ENCODE measurements at regions not wholly inside any gene's neighbourhood (a gene's known extent, or its start where the extent isn't known, plus 50 kb on each side); places are given as distances from the start of the nearest gene placed in this dataset.
"Not testable (repeated sequence)": the region's sequence is repeated elsewhere in the genome, so short reads cannot be mapped to it uniquely, and the experiment has no call there.

DNA sequence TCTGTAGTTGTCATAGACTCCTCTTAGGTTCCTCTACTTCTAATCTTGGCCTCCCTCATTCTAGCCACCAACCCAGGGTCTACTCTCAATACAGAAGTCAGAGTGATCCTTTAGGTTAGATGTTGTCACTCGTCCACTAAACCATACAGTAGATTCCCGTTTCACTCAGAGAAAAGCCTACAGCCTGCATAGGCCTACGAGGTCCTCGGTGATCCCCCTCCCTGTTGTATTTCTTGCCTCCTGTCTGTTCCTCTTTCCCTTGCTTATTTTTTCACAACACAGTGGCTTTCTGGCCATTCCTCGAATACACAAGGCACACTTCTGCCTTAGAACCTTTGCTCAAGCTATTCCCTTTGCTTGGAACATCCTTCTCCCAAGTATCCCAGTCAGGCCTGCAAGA is 183.0 kb upstream of the PRSS1 start:
- no peak for DNase-seq

DNA sequence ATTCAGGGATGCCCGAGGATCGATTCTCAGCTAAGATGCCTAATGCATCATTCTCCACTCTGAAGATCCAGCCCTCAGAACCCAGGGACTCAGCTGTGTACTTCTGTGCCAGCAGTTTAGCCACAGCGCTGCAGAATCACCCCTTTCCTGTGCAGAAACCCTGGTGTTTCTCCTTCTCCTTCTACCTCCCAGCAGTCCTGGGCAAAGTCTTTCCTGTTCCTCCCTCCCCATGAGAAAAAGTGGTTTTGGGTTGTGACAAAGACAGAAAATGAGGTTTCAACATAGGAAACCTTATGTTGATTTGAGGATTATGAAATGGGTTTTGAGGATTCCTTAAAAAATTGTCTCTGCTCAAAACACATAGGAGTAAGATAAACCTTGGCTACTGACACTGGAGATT is 185.1 kb upstream of the PRSS1 start:
- not testable (repeated sequence) for DNase-seq

DNA sequence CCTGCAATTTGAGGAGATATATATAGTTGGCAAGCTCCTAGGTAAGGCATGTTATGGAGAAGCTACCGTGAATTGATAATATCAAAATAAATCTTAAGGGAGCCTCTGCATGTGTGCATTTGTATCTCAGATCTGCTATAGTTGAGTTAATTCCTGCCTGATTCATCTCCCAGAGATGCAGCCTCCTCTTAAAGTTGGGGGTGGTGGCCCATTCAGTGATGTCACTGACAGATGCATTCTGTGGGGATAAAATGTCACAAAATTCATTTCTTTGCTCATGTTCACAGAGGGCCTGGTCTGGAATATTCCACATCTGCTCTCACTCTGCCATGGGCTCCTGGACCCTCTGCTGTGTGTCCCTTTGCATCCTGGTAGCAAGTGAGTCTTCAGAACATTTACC is 185.8 kb upstream of the PRSS1 start:
- DNase-seq = no peak

DNA sequence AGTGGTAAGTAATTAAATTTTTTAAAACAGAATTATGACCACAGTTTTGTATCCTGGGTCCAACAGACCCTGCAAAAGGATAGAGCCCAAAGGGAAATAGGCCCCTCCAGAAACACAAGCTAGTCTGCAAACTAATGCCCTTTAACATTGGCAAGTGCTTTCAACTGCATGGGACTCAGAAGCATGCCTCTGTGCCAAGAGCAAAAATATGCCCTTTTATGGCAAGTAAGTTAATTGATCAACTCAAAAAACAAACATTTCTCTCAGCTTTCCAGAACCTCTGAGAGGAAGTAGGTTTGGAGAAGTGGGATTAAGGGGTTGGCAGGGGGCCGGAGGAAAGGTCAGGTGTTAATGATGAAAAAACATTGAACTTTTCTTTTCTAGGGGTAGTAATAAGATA is 186.6 kb upstream of the PRSS1 start:
- DNase-seq = no peak

DNA sequence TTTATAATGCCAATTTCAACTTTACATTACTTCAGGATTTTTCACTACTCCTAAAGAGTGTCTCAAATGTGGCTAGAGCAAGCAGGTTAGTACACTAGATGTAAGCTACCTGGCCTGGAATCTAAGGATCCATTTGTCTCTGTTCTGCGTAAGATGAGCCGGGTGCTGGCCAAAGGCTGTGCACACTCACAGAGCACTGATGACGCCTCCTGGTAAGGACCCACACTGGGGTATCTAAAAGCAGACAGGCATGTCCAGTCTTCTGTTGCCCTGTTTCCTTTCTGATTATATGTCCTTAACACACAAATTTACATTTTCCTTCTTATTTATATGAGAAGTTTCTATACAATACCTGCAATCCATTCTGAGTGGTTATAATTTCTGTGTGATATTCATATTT is 187.9 kb upstream of the PRSS1 start:
- not testable (repeated sequence) for DNase-seq

DNA sequence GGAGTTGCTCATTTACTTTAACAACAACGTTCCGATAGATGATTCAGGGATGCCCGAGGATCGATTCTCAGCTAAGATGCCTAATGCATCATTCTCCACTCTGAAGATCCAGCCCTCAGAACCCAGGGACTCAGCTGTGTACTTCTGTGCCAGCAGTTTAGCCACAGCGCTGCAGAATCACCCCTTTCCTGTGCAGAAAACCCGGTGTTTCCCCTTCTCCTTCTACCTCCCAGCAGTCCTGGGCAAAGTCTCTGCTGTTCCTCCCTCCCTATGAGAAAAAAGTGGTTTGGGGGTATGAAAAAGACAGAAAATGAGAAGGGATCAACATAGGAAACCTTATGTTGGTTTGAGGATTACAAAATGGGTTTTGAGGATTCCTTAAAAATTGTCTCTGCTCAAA is 188.5 kb upstream of the PRSS1 start:
- not testable (repeated sequence) for DNase-seq

DNA sequence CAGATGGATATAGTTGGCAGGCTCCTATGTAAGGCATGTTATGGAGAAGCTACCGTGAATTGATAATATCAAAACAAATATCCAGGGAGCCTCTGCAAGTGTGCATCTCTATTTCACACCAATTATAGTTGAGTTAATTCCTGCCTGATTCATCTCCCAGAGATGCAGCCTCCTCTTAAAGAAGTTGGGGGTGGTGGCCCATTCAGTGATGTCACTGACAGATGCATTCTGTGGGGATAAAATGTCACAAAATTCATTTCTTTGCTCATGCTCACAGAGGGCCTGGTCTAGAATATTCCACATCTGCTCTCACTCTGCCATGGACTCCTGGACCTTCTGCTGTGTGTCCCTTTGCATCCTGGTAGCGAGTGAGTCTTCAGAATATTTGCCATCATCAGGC is 189.1 kb upstream of the PRSS1 start:
- DNase-seq = no peak

DNA sequence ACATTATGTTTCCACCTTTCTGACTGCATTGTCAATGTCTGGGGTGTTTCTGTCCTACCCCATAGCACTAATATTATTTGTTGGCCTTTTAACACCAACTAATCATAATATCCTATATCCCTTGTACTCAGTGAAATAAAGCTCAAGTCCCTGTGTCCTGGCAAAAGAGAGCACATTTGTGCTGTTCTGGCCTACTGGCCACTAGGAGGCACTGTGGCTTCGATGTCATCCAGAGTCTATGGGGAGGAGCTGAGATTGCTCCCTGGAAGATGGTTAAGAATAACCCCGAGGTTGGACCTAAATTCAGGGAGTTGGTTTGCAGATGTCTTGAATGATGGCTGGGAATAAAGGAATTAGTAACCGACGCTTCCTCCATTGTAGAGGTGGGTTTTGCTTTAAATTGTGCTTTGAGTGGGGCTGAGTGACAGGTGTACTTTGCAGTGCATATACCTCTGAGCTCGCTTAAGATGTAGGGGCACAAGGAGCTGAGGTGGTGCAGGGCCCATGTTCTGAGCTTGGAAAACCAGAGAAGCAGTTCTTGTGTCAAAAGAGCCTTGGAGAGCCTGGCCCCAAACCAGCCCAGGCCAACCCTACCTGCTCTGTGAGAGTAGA is 191.2 kb upstream of the PRSS1 start:
- peak; percentile 2 to 47 (median 32) for DNase-seq

DNA sequence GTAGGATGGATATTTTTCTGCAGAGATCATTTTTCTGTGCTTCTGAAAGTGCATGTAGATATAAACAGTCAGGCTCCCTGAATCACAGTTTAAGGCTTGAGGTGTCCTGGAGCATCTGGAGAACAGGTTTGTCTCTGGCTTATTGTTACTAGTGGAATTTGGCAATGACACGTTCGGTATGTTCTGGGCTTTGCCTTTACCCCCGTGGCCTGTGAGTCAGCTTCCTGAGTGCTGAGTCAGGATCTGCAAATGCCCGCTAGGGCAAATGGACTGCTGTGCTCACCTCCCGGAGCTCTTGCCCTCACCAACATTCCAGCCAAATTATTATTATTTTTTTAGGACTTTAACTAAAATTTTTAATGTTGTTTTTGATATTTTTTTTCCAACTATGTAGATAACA is 192.5 kb upstream of the PRSS1 start:
- DNase-seq = no peak

DNA sequence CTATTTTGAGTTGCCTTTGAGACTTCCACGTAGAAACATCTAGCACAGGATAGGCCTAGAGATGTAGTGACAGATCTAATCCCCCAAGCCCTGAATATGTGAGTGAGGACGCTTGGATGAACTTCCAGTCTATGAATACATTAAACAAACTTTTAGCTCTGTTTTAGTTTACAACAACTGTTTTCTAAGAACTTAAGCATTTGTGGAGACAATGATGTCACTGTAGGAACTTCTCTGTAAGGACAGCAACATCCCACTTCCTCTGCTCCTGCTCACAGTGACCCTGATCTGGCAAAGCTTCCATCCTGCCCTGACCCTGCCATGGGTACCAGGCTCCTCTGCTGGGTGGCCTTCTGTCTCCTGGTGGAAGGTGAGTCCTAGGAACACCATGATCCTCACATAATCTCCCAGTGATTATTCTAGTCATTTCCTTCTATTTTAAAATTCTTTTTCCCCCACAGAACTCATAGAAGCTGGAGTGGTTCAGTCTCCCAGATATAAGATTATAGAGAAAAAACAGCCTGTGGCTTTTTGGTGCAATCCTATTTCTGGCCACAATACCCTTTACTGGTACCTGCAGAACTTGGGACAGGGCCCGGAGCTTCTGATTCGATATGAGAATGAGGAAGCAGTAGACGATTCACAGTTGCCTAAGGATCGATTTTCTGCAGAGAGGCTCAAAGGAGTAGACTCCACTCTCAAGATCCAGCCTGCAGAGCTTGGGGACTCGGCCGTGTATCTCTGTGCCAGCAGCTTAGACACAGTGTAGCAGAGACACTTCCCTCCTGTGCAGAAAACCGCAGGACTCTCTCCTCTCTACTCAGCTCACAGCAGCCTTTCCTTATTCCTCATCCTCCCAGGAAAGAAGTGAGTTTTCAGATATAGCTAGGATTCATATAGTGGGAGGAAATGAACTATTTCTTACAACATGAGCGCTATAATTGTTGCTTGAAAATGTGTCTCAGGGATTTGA is 194.4 kb upstream of the PRSS1 start:
- DNase-seq = no peak

DNA sequence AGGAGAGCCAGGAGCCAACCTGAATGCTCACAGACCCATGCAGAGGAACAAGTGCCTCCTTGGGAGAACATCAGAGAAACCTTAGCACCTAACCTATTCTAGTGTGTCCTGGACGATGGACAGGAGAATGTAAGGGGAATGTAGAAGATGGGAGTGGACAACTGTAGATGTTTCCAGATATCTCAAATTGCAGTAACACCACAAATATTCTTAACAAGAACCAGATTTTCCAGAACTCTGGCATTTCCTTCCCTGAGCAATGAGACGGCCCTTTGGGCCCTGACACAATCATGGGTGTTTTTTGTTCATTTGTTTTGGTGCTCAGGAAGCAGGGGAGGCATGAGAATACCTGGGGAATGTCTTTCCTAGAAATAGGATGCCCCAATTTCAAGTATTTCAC is 196.1 kb upstream of the PRSS1 start:
- no peak for DNase-seq

DNA sequence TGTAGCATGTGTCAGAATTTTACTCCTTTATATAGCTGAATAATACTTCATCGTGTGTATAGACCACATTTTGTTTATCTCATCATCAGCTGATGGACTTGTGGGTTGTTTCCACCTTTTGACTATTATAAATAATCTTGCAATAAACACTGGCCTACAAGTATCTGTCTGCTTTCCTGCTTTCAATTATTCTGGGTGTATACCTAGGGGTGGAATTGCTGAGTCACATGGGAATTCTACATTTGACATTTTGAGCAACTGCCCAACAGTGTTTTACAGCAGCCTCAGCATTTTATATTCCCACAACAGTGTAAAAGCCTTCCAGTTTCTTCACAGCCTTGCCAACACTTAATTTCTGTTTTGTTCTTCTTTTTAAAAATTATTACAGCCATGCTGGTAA is 200.3 kb upstream of the PRSS1 start:
- DNase-seq = no peak

DNA sequence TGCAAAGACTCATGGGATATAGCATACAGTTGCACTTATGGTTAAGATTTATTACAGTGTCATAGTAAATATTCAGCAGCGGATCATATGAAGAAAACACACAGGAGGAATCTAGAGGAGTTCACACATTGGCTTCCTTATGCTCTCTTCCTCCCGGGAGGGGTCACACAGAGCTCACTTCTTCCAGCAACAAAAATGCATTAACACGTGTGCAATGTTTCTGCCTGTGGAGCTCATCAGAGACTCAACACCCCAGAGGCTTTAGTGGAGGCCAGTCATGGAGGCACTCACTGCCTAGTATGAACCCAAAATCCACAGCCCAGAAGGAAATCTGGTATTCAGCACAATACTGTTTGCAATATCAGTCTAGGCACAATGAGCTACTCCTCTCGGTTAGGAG is 202.8 kb upstream of the PRSS1 start:
- no peak for DNase-seq

DNA sequence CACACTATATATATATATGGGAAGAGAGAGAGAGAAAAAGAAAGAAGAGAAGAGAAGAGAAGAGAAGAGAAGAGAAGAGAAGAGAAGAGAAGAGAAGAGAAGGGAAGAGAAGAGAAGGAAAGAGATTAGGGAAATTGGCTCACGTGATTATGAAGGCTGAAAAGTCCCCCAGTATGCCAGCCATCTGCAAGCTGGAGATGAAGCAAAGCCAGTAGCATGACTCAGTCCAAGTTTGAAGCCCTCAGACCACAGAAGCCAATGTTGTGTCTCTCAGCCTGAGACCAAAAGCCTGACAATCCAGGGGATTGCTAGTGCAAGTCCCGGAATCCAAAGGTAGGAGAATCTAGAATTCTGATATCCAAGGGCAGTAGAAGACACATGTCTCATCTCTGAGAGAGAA is 206.3 kb upstream of the PRSS1 start:
- DNase-seq = no peak

DNA sequence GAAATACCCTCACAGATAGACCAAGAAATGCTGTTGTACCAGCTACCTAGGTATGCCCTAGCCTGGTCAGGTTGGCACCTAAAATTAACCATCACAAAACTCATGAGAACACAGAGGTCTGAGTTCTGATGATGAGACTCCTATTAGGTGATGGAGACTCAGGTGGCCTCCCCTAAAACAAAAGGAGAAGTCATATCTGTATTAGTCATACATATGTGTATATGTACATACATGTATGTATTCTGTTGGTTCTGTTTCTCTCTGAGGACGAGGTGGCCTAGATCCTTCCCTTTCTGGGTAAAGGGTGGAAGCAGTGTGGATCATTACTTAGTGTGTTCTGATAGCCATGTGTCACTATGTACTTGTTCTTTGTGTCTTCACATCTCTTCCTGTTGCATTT is 207.2 kb upstream of the PRSS1 start:
- DNase-seq = no peak

DNA sequence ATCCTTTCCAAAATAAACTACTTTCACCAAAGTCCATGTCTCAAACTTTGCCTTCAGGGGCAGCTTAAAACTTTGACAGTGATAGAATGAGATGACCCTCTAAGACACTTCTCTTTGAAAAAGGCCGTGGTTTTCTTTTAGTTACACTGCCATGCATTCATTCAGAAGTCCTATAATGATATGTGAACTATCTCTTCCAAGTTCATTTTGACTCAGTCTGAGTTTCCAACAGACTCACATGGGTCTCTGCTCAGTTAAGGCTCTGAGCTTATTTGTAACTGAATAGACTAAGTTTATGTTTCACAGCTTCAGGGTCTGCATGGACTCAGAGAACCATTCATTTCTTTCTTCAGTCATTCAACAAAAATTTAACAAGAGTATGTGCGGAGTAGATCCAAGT is 208.9 kb upstream of the PRSS1 start:
- DNase-seq = no peak

DNA sequence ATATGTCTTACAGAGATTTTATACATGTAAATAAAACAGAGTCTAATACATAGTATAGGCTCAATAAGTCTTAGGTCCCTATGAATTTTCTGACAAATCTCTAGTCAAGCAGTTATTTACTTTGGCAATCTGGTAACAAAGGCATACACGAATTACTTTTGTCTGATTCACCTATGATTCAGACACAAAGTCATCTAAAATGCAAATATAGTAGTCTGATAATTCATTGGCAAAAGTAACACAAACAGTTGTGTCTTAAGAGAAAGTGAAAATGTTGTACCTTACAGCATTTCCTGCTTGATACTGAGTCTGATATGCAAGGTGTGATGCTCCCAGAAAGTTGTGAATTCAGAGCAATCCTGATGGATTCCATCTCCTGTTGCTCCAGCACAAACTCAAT is 209.4 kb upstream of the PRSS1 start:
- DNase-seq = no peak

DNA sequence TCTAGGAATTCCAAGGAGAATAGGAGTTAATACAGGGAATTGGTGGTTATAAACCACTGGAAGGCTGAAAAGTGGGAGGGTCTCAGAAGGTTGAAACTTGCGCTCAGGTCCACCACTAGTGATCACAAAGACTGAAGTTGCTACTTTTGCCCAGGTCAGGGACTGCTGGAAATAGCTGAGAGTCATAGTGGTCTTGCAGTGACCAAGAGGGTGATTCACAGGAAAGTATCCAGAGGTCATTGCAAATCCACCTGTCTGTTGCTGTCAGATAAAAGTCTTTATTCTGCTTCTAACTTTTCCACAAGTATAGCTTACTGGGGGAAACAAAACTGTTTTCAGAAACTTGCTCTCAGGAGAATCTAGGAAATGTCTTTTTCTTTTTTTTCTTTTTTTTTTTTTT is 211.5 kb upstream of the PRSS1 start:
- no peak for DNase-seq

DNA sequence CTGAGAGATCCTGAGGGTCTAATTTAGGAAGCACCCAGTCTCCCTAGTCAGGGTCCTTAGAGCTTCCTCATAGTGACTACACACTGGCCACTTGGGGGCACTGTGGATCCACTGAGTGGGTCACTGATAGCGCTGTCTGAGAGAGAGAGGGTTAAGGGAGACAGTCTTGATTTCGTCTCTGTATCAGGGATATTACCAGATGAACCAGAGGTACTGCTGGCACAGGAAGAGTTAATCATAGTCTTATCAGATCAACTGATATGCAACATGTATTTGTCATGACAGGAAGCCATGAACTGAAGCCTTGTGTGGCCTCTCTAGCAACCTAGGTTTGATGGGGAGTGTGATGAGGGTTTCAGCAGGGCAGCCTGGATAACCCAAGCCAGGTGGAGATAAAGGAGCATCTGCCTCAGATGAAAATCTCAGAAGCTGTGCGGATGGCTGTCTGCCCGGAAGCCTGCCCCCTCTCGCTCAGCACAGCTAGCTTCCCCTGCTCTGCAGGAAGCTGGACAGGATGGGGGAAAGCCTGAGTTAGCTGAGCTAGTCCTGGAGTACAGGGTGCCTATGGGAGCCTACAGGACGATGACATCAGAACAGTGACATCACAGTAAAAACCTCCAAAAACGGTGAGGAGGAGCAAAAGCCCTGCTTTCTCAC is 214.0 kb upstream of the PRSS1 start:
- peak; percentile 36 to 74 (median 61) for DNase-seq

DNA sequence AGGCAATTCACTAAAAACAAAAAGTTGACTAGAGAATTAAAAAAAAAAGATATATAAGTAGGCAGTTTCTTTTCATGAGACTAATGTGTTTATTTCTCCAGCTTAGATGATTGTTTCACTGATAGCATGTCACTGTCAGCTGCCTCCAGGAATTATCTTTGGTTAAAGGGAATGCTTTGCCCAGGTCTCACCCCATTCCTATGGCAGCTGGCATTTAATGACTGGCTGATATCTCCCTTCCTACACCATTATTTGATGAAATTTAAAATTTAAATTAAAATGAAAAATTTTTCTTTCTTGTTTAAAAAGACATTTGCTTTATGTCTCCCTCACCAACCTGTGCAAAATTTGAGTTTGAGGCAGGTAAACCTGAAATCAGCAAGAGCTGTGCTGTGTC is 214.5 kb upstream of the PRSS1 start:
- no peak for DNase-seq

DNA sequence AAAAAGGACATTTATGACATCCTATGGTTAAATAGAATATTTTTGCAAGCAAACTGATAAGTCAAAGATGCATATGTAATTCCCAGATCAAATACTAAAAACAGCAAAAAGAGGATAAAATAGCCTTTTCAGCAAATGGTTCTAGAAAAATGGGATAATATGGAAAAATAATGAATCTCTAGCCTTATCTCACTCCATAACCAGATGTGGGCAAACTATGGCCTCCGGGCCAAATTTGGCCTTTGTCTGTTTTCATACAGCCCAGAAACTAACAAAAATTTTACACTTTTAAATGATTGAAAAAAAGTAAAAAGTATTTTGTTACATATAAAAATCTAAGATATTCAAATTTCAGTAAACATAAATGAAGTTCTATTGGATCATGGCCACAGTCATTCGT is 215.4 kb upstream of the PRSS1 start:
- no peak for DNase-seq

DNA sequence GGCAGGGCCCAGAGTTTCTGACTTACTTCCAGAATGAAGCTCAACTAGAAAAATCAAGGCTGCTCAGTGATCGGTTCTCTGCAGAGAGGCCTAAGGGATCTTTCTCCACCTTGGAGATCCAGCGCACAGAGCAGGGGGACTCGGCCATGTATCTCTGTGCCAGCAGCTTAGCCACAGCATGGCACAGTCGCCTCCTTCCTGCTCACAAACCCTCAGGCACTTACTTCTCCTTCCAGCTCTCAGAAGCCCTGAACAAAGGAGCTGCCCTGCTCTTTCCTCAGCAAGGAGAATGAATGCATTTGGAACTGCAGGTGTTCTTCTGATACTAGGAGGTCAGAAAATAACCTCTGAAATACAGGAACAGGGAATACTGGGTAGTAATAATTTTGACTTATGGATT is 219.7 kb upstream of the PRSS1 start:
- DNase-seq = no peak

DNA sequence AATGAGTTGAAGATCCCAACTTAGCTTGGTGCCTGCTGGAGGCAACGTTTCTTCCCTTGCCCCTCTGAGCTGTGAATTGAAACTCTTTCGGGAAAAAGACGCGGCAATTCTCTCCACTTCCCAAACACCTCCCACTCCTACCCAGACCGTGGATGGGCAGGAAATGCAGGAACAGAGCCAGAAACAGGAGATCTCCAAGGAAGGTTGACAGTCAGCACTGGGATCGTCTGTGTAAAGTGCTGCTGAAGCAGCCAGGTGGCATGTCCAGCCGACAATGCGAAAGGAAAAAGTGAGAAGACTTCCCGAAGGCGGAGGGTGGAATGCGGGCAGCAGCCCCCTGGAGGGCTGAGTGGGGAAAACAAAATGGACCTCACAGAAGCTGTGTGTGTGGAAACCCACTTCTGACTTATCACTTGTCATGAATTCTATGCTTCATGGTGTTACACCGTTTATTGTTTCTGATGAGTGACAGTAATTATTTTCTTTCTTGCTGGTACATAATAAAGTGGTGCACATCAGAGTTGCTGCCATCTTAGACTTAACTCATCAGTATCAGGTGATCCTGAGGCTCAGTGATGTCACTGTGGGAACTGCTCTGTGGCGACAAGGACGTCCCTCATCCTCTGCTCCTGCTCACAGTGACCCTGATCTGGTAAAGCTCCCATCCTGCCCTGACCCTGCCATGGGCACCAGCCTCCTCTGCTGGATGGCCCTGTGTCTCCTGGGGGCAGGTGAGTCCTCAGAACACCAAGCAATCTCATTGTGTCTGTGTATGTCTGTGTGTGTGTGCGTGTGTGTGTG is 220.5 kb upstream of the PRSS1 start:
- DNase-seq = no peak

Measured in stimulated activated naive CD4-positive, alpha-beta T cell (primary cell).